ENCODE measurements at regions not wholly inside any gene's neighbourhood (a gene's known extent, or its start where the extent isn't known, plus 50 kb on each side); places are given as distances from the start of the nearest gene placed in this dataset.

DNA sequence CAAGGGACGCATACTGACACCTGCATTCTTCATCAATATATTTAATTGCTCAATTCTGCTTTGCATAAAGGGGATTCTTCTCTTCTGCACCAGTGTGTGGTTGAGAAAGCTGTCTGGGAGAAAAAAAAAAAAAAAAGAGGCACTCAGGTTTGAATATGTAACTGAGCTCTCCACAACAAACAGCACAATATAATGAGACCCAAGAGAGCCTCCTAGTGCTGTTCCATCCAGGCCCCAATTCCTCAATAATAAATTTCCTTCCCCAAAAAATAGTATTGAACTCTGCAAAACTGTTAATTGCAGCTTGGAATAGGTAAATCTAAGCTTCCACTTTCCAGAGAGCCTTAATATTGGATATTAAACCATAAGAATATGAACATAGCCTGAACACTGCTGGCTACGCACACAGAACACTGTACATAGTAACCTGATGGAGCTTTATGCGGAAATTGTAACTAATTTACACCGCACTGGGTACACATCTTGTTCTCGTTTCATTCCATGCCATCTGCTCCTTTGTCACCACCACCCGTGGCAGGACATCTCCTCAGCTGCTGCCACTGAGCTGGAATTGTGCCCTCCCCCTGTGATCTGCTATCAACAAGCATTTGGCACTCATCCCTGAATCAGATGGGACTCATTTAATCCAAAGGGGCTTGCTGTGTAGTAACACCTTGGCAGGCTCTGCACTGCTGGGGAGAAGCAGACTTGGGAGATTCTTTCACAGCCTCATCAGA, 272.0 kb downstream of the HHIPL2 start:
- Histone ChIP-seq H3K9me3 (ENCODE audit: low read depth) (no peaks in the 10 kb centered on the region), H3F3A (ENCODE audit: insufficient read depth) (no peaks in the 10 kb centered on the region), H3K9me2 (ENCODE audit: insufficient read depth) (no peaks in the 10 kb centered on the region), H3K9ac (no peak overlapping the region), H3K4me1 (ENCODE audit: insufficient read depth) (no peaks in the 10 kb centered on the region), H3K4me3 (no peak overlapping the region), H3K4me2 (ENCODE audit: unreplicated experiment) (no peak overlapping the region), H3K79me2 (ENCODE audit: insufficient read depth) (no peaks in the 10 kb centered on the region), H4K20me1 (ENCODE audit: insufficient read depth) (no peaks in the 10 kb centered on the region), H2AFZ (no peak overlapping the region), H3K27ac (no peak overlapping the region), H3K27me3 (replicated peaks; ENCODE audit: insufficient read depth) (peaks cover 39% of the 10 kb centered on the region), H3K36me3 (ENCODE audit: low read depth) (no peaks in the 10 kb centered on the region)
- 51 to 55% methylated on average over 6 of the region's 6 CpGs for WGBS, 2 experiments (ENCODE audit: low coverage in 1 of 2, low lambda C conversion rate in 2 of 2, missing lambda C conversion rate in 2 of 2)
- in situ Hi-C loops (cut with MboI), result no loop called here
- no peak for DNase-seq
- TF ChIP-seq EZH2 (IDR thresholded peaks at IDR 0.05; ENCODE audit: insufficient read depth, poor library complexity, severe bottlenecking) (no peak), EZH2phosphoT487 (IDR thresholded peaks at IDR 0.05; ENCODE audit: insufficient read depth, low read depth) (no peak)

DNA sequence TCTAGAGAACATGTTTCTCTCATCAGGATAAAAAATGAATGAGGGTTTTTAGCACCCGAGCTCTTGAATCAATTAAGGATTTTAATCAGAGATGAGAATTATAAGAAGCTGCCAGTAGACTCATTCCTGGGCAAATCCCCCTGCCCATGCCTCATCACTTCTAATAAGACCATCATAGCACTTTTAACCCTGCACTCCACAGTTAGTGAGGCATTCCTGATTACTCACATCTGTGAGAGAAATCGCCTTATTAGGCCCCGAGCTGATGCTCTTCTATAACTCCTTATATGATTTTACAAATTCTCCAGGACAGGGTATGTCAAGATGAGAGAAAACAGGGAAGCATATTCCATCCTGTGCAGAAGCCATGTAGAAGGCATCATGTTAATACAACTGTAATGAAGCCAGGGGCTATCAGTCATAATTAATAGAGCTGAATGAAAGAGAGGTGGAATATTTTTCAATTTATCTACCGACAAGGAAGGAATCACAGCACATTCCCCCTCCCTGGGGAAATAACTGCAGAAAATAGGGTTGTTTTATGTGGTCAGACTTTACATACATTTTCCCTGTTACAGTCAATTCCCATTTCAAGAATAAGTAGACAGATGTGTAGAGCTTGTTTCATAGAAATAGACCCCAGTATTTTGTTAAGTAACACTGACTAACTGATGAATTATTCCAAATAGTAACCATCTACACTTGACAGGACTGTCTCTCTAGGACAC, 272.7 kb downstream of the HHIPL2 start:
- Histone ChIP-seq H3K79me2 (ENCODE audit: insufficient read depth) (no peaks in the 10 kb centered on the region), H3K9me2 (ENCODE audit: insufficient read depth) (no peaks in the 10 kb centered on the region), H3K4me3 (no peak overlapping the region), H3K36me3 (ENCODE audit: low read depth) (no peaks in the 10 kb centered on the region), H4K20me1 (ENCODE audit: insufficient read depth) (no peaks in the 10 kb centered on the region), H3K27ac (no peak overlapping the region), H3K4me1 (ENCODE audit: insufficient read depth) (no peaks in the 10 kb centered on the region), H3K9ac (no peak overlapping the region), H3F3A (ENCODE audit: insufficient read depth) (no peaks in the 10 kb centered on the region), H3K9me3 (ENCODE audit: low read depth) (no peaks in the 10 kb centered on the region), H3K27me3 (replicated peaks; ENCODE audit: insufficient read depth) (peaks cover 45% of the 10 kb centered on the region), H3K4me2 (ENCODE audit: unreplicated experiment) (no peak overlapping the region), H2AFZ (no peak overlapping the region)
- 49 to 54% methylated on average over 4 of the region's 4 CpGs for WGBS, 2 experiments (ENCODE audit: low coverage in 1 of 2, low lambda C conversion rate in 2 of 2, missing lambda C conversion rate in 2 of 2)
- no peak for DNase-seq
- TF ChIP-seq EZH2 (IDR thresholded peaks at IDR 0.05; ENCODE audit: insufficient read depth, poor library complexity, severe bottlenecking), result no peak
- TF ChIP-seq EZH2phosphoT487 (IDR thresholded peaks at IDR 0.05; ENCODE audit: insufficient read depth, low read depth), result no peak
- in situ Hi-C loops (cut with MboI), result no loop called here

DNA sequence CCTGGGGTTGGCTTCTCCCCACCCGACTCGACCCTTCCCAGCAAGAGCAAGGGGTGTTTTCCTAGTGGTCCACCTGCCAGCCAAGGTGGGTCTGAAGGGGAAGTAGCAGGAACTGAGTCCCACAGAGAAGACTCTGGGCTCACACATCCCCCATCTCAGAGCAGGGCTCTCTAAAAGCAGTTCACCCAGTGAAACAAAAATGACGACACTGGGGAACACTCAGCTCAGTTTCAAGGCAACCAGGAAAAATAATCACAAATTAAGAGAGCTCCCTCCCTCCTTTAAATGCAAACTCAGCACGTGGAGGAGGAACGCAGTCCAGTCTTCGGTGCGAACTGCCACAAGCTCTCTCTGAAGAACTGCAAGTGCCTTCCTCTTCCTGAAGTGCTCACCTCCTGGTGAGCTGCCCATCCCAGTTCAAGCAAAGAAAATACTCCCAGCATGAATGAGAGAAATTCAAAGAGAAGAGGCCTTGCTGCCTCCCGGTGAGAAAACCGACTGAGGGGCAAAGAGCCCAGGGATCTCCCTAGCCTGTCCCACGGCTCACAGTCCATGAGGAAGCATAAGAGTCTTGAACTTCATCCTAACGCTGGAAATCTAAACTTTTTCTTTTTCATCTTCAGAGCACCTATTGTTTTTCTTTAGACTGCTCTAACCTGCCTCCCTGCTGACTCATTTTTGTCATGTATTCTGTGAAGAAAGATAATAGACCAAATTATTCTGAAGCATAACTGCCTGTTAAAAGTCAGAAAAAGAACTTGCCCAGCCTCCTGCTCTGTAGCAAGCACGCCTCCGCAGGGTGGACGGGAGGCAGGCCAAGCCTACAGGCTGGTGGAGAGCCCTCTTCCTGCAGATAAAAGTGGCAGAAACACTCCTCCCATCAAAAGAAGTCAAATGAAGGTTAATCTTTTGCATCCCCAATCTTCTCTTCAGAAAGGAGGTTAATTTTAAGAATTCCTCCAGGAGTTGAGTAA, 281.4 kb downstream of the HHIPL2 start:
- H3K36me3 ChIP-seq (ENCODE audit: low read depth), result no peaks in the 10 kb centered on the region
- WGBS, 2 experiments (ENCODE audit: low coverage in 1 of 2, low lambda C conversion rate in 2 of 2, missing lambda C conversion rate in 2 of 2), result 60 to 61% methylated on average over 14 of the region's 14 CpGs
- H3K9me2 ChIP-seq (ENCODE audit: insufficient read depth), result peaks cover 2% of the 10 kb centered on the region; the same call in 1 of the 2 replicates
- H3K9me3 ChIP-seq (ENCODE audit: low read depth), result no peaks in the 10 kb centered on the region
- H3K4me1 ChIP-seq (ENCODE audit: insufficient read depth), result no peaks in the 10 kb centered on the region
- no peak for DNase-seq
- no peaks in the 10 kb centered on the region for H4K20me1 ChIP-seq (ENCODE audit: insufficient read depth)
- H3K4me2 ChIP-seq (ENCODE audit: unreplicated experiment), result no peak overlapping the region
- H3K27ac ChIP-seq, result no peak overlapping the region
- H3K27me3 ChIP-seq (replicated peaks; ENCODE audit: insufficient read depth), result peaks cover 35% of the 10 kb centered on the region
- no peaks in the 10 kb centered on the region for H3F3A ChIP-seq (ENCODE audit: insufficient read depth)
- no peak overlapping the region for H3K4me3 ChIP-seq
- no peaks in the 10 kb centered on the region for H3K79me2 ChIP-seq (ENCODE audit: insufficient read depth)
- no peak overlapping the region for H3K9ac ChIP-seq
- in situ Hi-C loops (cut with MboI), result no loop called here
- no peak overlapping the region for H2AFZ ChIP-seq
- no peak for TF ChIP-seq EZH2 (IDR thresholded peaks at IDR 0.05; ENCODE audit: insufficient read depth, poor library complexity, severe bottlenecking)
- no peak for TF ChIP-seq EZH2phosphoT487 (IDR thresholded peaks at IDR 0.05; ENCODE audit: insufficient read depth, low read depth)

DNA sequence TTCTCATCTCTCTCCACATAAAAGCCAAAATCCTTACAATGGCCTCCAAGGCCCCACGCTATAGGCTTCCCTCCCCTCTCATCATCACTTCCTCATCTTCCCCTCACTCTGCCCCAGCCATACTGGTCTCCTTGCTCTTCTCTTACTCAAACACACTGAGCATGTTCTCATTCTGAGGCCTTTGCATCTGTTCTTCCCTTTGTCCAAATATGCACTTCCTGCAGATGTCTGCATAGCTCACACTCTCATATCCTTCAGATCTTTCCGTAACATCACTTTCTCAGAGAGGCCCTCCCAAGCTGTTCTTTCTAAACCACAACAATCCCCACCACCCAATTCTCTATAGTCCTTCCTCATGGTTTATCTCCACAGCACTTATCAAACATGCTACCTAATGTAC, 284.1 kb downstream of the HHIPL2 start:
- Histone ChIP-seq H3K4me3 (no peak overlapping the region), H2AFZ (no peak overlapping the region), H3K4me1 (ENCODE audit: insufficient read depth) (no peaks in the 10 kb centered on the region), H3K27ac (no peak overlapping the region), H3K36me3 (ENCODE audit: low read depth) (no peaks in the 10 kb centered on the region), H3K4me2 (ENCODE audit: unreplicated experiment) (no peak overlapping the region), H3K27me3 (replicated peaks; ENCODE audit: insufficient read depth) (peaks cover 25% of the 10 kb centered on the region; the same call in 1 of the 2 replicates), H3K9me3 (ENCODE audit: low read depth) (no peaks in the 10 kb centered on the region), H3K9me2 (ENCODE audit: insufficient read depth) (peaks cover 7% of the 10 kb centered on the region; the same call in 1 of the 2 replicates), H3K79me2 (ENCODE audit: insufficient read depth) (no peaks in the 10 kb centered on the region), H3K9ac (no peak overlapping the region), H4K20me1 (ENCODE audit: insufficient read depth) (no peaks in the 10 kb centered on the region), H3F3A (ENCODE audit: insufficient read depth) (no peaks in the 10 kb centered on the region)
- in situ Hi-C loops (cut with MboI), result no loop called here
- TF ChIP-seq EZH2 (IDR thresholded peaks at IDR 0.05; ENCODE audit: insufficient read depth, poor library complexity, severe bottlenecking) (no peak), EZH2phosphoT487 (IDR thresholded peaks at IDR 0.05; ENCODE audit: insufficient read depth, low read depth) (no peak)
- DNase-seq, result no peak
- WGBS, 2 experiments (ENCODE audit: low coverage in 1 of 2, low lambda C conversion rate in 2 of 2, missing lambda C conversion rate in 2 of 2), result 67 to 81% methylated on average over 2 of the region's 2 CpGs

All from GM23248 (cell line).